ENCODE measurements at regions not wholly inside any gene's neighbourhood (a gene's known extent, or its start where the extent isn't known, plus 50 kb on each side); places are given as distances from the start of the nearest gene placed in this dataset.

- no peak overlapping the region for H3K4me3 Mint-ChIP-seq
- peaks cover 2% of the 10 kb centered on the region for H3K27me3 Mint-ChIP-seq (ENCODE audit: insufficient read depth, low read depth)
- H3K27ac ChIP-seq: no peak overlapping the region
- DNase-seq (ENCODE audit: low spot score): no peak
- peaks cover 2% of the 10 kb centered on the region for H3K9me3 Mint-ChIP-seq
- no peaks in the 10 kb centered on the region for H3K36me3 Mint-ChIP-seq
- H3K4me2 ChIP-seq: no peak overlapping the region
- H3K9ac ChIP-seq: no peak overlapping the region
- no peaks in the 10 kb centered on the region for H3K79me2 ChIP-seq (ENCODE audit: low read depth)
- no peaks in the 10 kb centered on the region for H3F3A ChIP-seq (ENCODE audit: low read depth)
- H4K20me1 ChIP-seq (ENCODE audit: low read depth): no peaks in the 10 kb centered on the region
- peaks cover 10% of the 10 kb centered on the region for H3K4me1 Mint-ChIP-seq
- H3K27me3 ChIP-seq: no peaks in the 10 kb centered on the region
- H3K9me3 ChIP-seq (ENCODE audit: low read depth): no peaks in the 10 kb centered on the region
- TF ChIP-seq EZH2phosphoT487 (IDR thresholded peaks at IDR 0.05) (no peak), EZH2 (IDR thresholded peaks at IDR 0.05) (no peak), CTCF (IDR thresholded peaks at IDR 0.05) (no peak)
- H2AFZ ChIP-seq (replicated peaks): no peak overlapping the region
- H3K4me1 ChIP-seq: no peaks in the 10 kb centered on the region
- no peaks in the 10 kb centered on the region for H3K36me3 ChIP-seq
- no peak overlapping the region for H3K27ac Mint-ChIP-seq
- no peak overlapping the region for H3K4me3 ChIP-seq
These were observed 597.9 kb upstream of the PCDH9 start for GRCh38 chr13:67827992-67828391.

- no peaks in the 10 kb centered on the region for H3K79me2 ChIP-seq (ENCODE audit: low read depth)
- H4K20me1 ChIP-seq (ENCODE audit: low read depth): no peaks in the 10 kb centered on the region
- H3K27ac ChIP-seq: no peak overlapping the region
- no peak for DNase-seq (ENCODE audit: low spot score)
- H3F3A ChIP-seq (ENCODE audit: low read depth): no peaks in the 10 kb centered on the region
- no peaks in the 10 kb centered on the region for H3K27me3 Mint-ChIP-seq (ENCODE audit: insufficient read depth, low read depth)
- no peak overlapping the region for H3K4me3 Mint-ChIP-seq
- TF ChIP-seq EZH2phosphoT487 (IDR thresholded peaks at IDR 0.05) (no peak), EZH2 (IDR thresholded peaks at IDR 0.05) (no peak), CTCF (IDR thresholded peaks at IDR 0.05) (no peak)
- H3K9ac ChIP-seq: no peak overlapping the region
- H3K9me3 ChIP-seq (ENCODE audit: low read depth): no peaks in the 10 kb centered on the region
- H3K4me2 ChIP-seq: no peak overlapping the region
- no peak overlapping the region for H2AFZ ChIP-seq (replicated peaks)
- H3K36me3 Mint-ChIP-seq: no peaks in the 10 kb centered on the region
- no peaks in the 10 kb centered on the region for H3K4me1 Mint-ChIP-seq
- H3K9me3 Mint-ChIP-seq: peaks cover 2% of the 10 kb centered on the region
- no peak overlapping the region for H3K4me3 ChIP-seq
- H3K27ac Mint-ChIP-seq: no peak overlapping the region
- H3K27me3 ChIP-seq: no peaks in the 10 kb centered on the region
- no peaks in the 10 kb centered on the region for H3K4me1 ChIP-seq
- no peaks in the 10 kb centered on the region for H3K36me3 ChIP-seq
These were observed 591.5 kb upstream of the PCDH9 start for GRCh38 chr13:67821606-67822005.

DNA sequence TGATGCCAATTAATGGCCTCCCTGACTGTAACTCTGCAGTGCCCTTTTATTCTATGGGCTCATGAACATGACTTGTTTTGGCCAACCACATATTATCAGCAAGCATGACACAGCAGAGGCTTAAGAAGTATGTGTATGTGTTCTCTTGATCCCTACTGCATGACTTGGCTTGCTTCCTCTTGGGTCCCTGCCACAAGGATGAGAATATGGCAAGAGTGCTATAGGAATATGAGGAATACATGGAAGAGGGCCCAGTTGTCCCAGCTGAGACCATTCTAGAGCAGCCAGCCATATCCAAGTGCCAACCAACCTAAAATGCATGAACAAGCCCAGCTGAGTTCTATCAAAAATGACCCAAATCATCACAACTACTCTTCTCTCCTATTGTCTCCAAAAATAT, 576.7 kb upstream of the PCDH9 start:
- Histone ChIP-seq H3K27me3 (no peaks in the 10 kb centered on the region), H3K79me2 (ENCODE audit: low read depth) (no peaks in the 10 kb centered on the region), H4K20me1 (ENCODE audit: low read depth) (no peaks in the 10 kb centered on the region), H3K4me1 (peaks cover 7% of the 10 kb centered on the region), H3K4me3 (no peak overlapping the region), H3K9ac (no peak overlapping the region), H3K36me3 (no peaks in the 10 kb centered on the region), H2AFZ (replicated peaks) (no peak overlapping the region), H3K4me2 (no peak overlapping the region), H3K9me3 (ENCODE audit: low read depth) (no peaks in the 10 kb centered on the region), H3K27ac (no peak overlapping the region), H3F3A (ENCODE audit: low read depth) (no peaks in the 10 kb centered on the region)
- no peaks in the 10 kb centered on the region for H3K36me3 Mint-ChIP-seq
- H3K4me3 Mint-ChIP-seq: no peak overlapping the region
- H3K9me3 Mint-ChIP-seq: no peaks in the 10 kb centered on the region
- H3K4me1 Mint-ChIP-seq: peaks cover 2% of the 10 kb centered on the region
- TF ChIP-seq CTCF (IDR thresholded peaks at IDR 0.05) (no peak), EZH2phosphoT487 (IDR thresholded peaks at IDR 0.05) (no peak), EZH2 (IDR thresholded peaks at IDR 0.05) (no peak)
- H3K27me3 Mint-ChIP-seq (ENCODE audit: insufficient read depth, low read depth): no peaks in the 10 kb centered on the region
- no peak for DNase-seq (ENCODE audit: low spot score)
- H3K27ac Mint-ChIP-seq: no peak overlapping the region

DNA sequence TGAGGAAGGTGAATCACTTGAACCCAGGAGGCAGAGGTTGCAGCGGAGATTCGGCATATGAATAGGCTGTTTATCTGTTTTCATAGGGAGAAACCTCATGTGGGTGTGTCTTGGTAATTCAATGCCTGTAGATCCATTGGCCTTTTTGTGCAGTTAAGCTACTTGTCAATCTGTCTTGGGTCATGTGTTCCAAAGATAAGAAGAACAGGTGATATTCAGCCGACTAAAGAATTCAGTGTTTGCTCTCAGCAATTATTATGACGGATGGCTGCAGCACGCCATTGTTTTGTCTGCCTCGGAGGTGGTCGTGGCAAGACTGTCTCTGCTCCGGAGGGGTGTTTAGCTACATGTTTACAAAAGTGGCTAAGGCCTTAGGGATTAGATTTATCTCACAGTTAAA, 573.0 kb upstream of the PCDH9 start:
- Mint-ChIP-seq H3K9me3 (peaks cover 2% of the 10 kb centered on the region), H3K27ac (no peak overlapping the region), H3K27me3 (ENCODE audit: insufficient read depth, low read depth) (no peaks in the 10 kb centered on the region), H3K4me3 (no peak overlapping the region), H3K36me3 (no peaks in the 10 kb centered on the region), H3K4me1 (no peaks in the 10 kb centered on the region)
- no peak overlapping the region for H3K4me2 ChIP-seq
- H3K27ac ChIP-seq: no peak overlapping the region
- no peak for TF ChIP-seq EZH2phosphoT487 (IDR thresholded peaks at IDR 0.05)
- TF ChIP-seq EZH2 (IDR thresholded peaks at IDR 0.05): no peak
- no peak for TF ChIP-seq CTCF (IDR thresholded peaks at IDR 0.05)
- peaks cover under 1% of the 10 kb centered on the region for H3K4me1 ChIP-seq
- no peak overlapping the region for H3K9ac ChIP-seq
- H3K9me3 ChIP-seq (ENCODE audit: low read depth): no peaks in the 10 kb centered on the region
- H3F3A ChIP-seq (ENCODE audit: low read depth): no peaks in the 10 kb centered on the region
- H3K79me2 ChIP-seq (ENCODE audit: low read depth): no peaks in the 10 kb centered on the region
- no peaks in the 10 kb centered on the region for H4K20me1 ChIP-seq (ENCODE audit: low read depth)
- no peaks in the 10 kb centered on the region for H3K36me3 ChIP-seq
- H2AFZ ChIP-seq (replicated peaks): no peak overlapping the region
- no peaks in the 10 kb centered on the region for H3K27me3 ChIP-seq
- no peak for DNase-seq (ENCODE audit: low spot score)
- H3K4me3 ChIP-seq: no peak overlapping the region

Data from neural progenitor cell (in vitro differentiated cells).